ENCODE measurements at regions not wholly inside any gene's neighbourhood (a gene's known extent, or its start where the extent isn't known, plus 50 kb on each side); places are given as distances from the start of the nearest gene placed in this dataset.
"Not testable (repeated sequence)": the region's sequence is repeated elsewhere in the genome, so short reads cannot be mapped to it uniquely, and the experiment has no call there.

GRCh38 chrX:115840729-115841409, 279.9 kb downstream of the PLS3 start:
- DNase-seq, result not testable (repeated sequence)

GRCh38 chrX:115850986-115851385, 290.0 kb downstream of the PLS3 start:
- DNase-seq, result not testable (repeated sequence)

DNA sequence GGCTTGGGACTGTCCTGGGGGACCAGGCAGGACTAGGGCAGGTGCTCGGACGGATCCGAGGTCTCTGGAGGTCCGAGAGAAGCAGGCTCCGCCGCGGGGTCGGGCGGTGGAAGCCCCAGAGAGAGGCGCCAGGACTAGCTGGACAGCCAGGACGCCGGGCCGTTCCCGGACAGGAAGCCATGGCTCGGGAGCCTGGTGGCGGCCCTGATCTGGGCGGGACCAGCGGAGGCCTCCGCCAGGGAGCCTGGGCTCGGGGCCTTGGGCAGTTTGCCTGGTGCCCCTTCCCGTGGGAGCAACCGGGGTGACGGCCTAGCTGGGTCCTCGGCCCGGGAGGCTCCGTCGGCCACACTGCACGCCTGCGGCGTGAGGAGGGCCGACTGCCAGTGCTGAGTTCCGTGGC, 292.3 kb downstream of the PLS3 start:
- DNase-seq, result not testable (repeated sequence)

GRCh38 chrX:115881170-115881569, 289.4 kb upstream of the AGTR2 start:
- not testable (repeated sequence) for DNase-seq

DNA sequence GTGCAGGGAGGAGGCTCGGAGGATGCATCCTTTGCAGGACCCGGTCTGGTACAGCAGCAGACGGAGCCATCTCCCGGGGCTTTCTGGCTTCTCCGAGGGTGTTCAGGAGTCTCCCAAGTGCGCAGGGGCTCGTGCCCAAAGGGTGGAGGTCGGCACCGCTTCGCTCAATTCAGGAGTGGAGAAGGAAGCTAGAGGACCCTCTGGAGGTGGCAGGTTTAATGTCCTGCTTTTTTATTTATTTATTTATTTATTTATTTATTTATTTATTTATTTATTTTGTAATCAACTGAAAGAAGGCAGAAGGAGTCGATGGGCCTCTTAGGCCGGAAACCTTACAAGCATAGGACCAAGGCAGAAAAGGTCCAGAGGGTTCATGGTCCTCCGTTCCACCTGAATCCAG, 286.4 kb upstream of the AGTR2 start:
- not testable (repeated sequence) for DNase-seq

- not testable (repeated sequence) for DNase-seq
These were observed 282.5 kb upstream of the AGTR2 start for GRCh38 chrX:115888041-115888440.

- not testable (repeated sequence) for DNase-seq
These were observed 282.0 kb upstream of the AGTR2 start for GRCh38 chrX:115888519-115888918.

GRCh38 chrX:115889121-115889890, 281.2 kb upstream of the AGTR2 start:
- DNase-seq, result no peak

- DNase-seq, result no peak
These were observed 278.4 kb upstream of the AGTR2 start for GRCh38 chrX:115892056-115892708.

GRCh38 chrX:115892787-115893671, 277.5 kb upstream of the AGTR2 start:
- no peak for DNase-seq

DNA sequence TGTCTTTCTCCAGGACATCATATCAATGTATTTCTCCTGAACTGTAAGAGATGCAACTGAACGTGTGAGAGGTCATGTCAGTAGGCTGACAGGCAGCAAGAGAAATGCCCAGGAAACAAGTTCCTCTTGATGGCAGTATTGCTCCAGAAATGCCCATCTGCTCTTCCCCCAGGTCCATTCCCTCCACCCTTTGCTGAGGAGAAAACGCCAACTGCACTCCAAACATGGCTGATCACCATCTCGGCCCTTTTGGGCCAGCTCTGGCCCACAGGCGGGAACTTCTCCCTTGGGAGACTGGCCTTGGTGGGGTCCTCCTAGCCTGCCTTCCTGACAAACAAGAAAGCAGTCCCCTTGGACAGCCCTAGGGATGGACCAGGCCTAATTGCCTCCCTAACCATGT, 276.5 kb upstream of the AGTR2 start:
- no peak for DNase-seq

DNA sequence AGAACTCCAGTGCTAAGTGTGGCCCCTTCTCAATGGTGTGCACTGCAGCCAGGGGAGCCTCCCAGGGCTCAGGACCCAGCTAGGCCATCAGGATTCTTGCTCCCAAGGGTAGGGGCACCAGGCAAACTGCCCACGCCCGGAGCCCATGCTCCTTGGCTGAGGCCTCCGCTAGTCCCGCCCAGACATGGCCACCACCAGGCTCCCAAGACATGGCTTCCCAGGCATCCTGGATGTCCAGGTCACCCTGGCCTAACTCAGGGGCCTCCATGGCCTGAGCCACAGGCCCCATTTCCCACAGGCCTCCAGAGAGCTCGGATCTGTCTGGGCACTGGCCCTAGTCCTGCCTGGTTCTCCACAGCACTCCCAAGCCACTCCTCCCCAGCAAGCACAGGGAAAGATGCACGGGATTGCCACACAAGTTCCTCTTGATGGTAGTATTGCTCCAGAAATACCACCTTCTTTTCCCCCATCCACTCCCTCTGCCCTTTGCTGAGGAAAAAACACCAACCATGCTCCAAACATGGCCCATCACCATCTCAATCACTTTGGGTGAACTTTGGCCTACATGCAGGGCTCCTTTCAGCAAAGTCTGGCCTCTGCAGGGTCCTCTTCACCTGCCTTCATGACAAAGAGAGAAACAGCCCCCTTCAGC, 274.7 kb upstream of the AGTR2 start:
- no peak for DNase-seq

DNA sequence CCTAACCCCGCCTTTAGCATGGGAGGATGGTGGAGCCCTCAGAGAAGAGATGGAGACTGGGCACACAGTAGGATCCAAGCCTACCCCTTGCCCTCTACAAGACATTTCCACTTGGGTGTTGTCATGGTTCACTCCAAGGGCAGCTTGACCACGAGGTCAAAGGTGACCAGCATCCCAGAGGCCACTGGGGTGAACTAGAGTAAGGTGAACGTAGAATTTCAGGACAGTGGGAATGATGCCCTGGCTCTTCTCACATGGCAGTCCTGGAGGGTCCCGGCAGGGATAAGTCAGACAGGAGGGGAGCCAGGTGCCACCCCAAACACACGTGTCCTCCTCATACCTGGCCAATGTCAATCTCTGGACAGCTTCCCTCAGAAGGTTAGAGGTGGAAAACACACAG, 274.2 kb upstream of the AGTR2 start:
- DNase-seq, result no peak

- DNase-seq, result no peak
These were observed 272.6 kb upstream of the AGTR2 start for GRCh38 chrX:115897956-115898355.

- no peak for DNase-seq
These were observed 272.1 kb upstream of the AGTR2 start for GRCh38 chrX:115898382-115899001.

- no peak for DNase-seq
These were observed 270.1 kb upstream of the AGTR2 start for GRCh38 chrX:115900425-115900824.

DNA sequence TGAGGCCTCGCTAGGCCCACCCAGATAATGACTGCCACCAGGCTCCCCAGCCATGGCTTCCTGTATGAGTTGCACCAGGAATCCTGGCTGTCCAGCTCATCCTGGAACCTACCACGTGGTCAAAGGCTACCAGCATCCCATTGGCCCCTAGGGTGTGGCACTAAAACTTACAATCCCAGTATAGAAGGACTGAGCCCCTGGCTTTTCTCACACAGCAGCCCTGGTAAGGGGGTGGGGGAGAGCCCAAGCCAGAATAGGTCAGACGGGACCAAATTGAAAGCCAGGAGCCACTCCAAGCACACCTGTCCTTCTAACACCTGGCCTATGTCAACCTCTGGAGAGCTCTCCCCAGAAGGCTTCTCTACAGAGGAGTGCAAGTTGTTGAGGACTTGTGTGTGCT, 269.3 kb upstream of the AGTR2 start:
- no peak for DNase-seq

DNA sequence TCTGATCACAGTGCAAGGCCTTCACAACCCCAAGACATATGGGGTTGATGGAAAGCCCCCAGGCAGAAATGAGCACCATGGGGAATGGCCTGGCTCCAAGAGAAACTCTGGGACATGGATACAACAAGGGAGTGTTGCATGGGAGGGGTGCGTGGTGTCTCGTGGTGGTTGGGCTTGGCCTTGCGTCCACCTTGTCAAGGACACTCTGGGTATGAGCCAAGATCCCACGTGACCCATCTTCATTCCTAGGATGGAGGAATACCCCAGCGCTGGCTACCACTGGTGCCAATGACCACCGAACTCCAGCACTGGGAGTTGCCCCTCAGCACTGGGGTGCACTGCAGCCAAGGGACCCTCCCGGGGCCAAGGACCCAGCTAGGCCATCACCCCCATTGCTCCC, 267.5 kb upstream of the AGTR2 start:
- no peak for DNase-seq

DNA sequence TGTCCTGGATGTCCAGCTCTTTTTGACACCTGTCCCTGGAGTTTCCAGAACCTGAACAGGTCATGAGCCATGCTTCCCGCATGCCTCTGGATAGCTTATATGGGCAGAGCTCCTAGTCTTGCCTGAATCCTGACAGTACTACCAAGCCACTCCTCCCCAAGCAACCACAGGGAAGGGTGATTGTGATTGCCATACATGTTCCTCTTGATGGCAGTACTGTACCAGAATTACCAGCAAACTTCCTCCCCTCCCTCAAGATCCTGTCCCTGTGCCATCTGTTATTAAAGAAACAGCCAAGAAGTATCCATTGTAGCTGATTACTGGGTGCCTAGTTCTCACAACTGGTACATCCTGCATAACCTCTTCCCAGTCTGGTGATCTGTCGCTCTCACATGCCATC, 264.3 kb upstream of the AGTR2 start:
- DNase-seq, result no peak

DNA sequence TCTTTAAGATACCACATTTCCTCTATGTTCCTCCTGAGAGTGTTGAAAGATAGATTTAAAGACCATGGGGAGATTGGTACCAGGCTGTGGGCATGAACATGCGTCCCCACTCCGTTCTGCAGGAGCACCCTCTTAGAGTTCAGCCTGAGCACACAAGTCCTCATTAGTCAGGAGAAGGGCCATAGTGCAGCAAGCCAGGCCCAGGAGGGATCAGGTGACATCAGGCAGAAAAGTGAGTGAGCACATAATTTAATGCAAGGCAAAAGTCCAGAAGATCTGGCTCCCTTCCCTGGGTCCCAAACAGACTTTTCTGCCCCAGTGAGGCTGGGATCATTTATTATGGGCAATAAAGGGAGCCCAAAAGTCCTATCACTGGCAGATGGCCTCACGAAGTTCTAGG, 263.7 kb upstream of the AGTR2 start:
- DNase-seq, result no peak

DNA sequence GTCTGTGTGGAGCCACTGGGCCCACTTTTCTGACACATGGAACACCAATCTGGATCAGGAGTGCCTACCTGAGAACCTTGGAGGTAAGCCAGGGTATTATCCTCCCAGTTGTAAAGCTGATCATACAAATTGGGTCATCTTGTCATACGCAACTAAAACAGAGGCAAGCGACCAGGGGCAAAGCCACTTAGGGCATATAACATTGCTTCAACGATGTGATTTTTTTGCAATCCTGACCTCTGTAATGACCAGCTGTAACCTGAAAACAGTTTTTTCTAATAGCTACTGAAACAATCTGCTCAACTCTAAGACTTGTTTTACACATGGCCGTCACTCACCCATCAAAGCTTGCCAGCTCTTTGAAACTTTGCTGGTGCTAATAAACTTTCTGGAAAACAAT, 261.5 kb upstream of the AGTR2 start:
- no peak for DNase-seq

DNA sequence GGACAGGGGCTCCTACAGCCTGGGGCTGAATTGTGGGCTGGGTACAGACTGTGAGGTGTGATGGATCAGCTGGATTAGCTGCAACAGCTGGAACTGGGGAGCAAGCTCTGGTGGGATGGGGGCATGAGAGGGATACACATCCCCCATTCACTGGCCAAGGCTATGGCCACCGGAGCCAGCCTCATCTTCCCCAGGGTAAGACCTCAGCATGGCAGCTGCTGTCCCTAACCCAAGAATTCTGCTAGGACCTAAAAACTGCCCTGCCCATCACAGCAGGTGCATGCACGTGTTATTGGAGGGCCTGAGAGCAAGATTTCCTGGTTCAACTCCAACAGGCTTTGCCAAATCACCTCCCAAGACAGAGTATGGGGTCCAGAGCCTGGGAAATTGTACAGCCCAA, 258.6 kb upstream of the AGTR2 start:
- DNase-seq, result no peak
